ENCODE measurements at regions not wholly inside any gene's neighbourhood (a gene's known extent, or its start where the extent isn't known, plus 50 kb on each side); places are given as distances from the start of the nearest gene placed in this dataset.

DNA sequence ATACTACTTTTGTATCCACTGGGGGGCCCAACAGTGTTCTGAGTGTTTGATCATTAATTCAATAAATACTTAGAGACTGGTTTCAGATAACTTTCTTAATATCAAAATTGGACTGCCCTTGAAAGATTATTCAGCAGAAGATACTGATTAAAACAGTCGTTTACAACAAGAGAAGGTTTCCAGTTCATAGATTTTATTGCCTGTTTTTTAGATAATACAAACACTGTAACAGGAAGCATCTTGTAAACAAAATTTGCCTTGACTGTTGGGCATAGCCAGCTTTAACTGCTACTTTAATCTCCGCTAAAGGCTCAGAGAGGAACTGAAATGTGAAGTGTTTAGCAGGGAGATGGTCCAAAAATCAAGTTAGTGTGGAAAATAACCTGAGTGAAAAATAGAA lies 1168.7 kb upstream of the NUDT12 start:
- TF ChIP-seq, protein P1, sequence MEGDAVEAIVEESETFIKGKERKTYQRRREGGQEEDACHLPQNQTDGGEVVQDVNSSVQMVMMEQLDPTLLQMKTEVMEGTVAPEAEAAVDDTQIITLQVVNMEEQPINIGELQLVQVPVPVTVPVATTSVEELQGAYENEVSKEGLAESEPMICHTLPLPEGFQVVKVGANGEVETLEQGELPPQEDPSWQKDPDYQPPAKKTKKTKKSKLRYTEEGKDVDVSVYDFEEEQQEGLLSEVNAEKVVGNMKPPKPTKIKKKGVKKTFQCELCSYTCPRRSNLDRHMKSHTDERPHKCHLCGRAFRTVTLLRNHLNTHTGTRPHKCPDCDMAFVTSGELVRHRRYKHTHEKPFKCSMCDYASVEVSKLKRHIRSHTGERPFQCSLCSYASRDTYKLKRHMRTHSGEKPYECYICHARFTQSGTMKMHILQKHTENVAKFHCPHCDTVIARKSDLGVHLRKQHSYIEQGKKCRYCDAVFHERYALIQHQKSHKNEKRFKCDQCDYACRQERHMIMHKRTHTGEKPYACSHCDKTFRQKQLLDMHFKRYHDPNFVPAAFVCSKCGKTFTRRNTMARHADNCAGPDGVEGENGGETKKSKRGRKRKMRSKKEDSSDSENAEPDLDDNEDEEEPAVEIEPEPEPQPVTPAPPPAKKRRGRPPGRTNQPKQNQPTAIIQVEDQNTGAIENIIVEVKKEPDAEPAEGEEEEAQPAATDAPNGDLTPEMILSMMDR (conservative IDR thresholded peaks at IDR 0.05; ENCODE audit: low read depth, low read length): no peak
- no peak for TF ChIP-seq EZH2 (IDR thresholded peaks at IDR 0.05; ENCODE audit: borderline replicate concordance, low read depth, low read length, poor library complexity, severe bottlenecking)

All from A673 (cell line).